HG02642 (cell line): ENCODE measurements at regions not wholly inside any gene's neighbourhood (a gene's known extent, or its start where the extent isn't known, plus 50 kb on each side); places are given as distances from the start of the nearest gene placed in this dataset.

ENCODE experiments used
- ATAC-seq: cut with Tn5 transposase; IDR thresholded peaks from one replicate; pipeline ENCODE4 v1.9.1; 2021; ENCODE audit warnings: mild to moderate bottlenecking; ENCODE audit not compliant: unreplicated experiment, poor library complexity

GRCh38 chr6:23377830-23378229 is 748.2 kb upstream of the NRSN1 start:
- no peak for ATAC-seq

GRCh38 chr6:23380465-23380864 is 745.5 kb upstream of the NRSN1 start:
- ATAC-seq: no peak

- ATAC-seq: no peak
These were observed 737.8 kb upstream of the NRSN1 start for GRCh38 chr6:23388086-23388783.

- ATAC-seq: no peak
These were observed 736.6 kb upstream of the NRSN1 start for GRCh38 chr6:23389386-23389785.

- ATAC-seq: no peak
These were observed 735.8 kb upstream of the NRSN1 start for GRCh38 chr6:23390221-23390620.

GRCh38 chr6:23394681-23395080 is 731.3 kb upstream of the NRSN1 start:
- no peak for ATAC-seq

GRCh38 chr6:23395381-23395780 is 730.6 kb upstream of the NRSN1 start:
- no peak for ATAC-seq

GRCh38 chr6:23396949-23397348 is 729.1 kb upstream of the NRSN1 start:
- no peak for ATAC-seq

GRCh38 chr6:23403460-23403859 is 722.6 kb upstream of the NRSN1 start:
- no peak for ATAC-seq

- no peak for ATAC-seq
These were observed 716.5 kb upstream of the NRSN1 start for GRCh38 chr6:23409531-23409930.

- ATAC-seq: no peak
These were observed 715.6 kb upstream of the NRSN1 start for GRCh38 chr6:23410439-23410838.

- no peak for ATAC-seq
These were observed 713.2 kb upstream of the NRSN1 start for GRCh38 chr6:23412770-23413169.

- ATAC-seq: no peak
These were observed 712.5 kb upstream of the NRSN1 start for GRCh38 chr6:23413327-23414050.

- no peak for ATAC-seq
These were observed 712.0 kb upstream of the NRSN1 start for GRCh38 chr6:23414051-23414445.

GRCh38 chr6:23414922-23415321 is 711.1 kb upstream of the NRSN1 start:
- ATAC-seq: no peak

- no peak for ATAC-seq
These were observed 710.1 kb upstream of the NRSN1 start for GRCh38 chr6:23415819-23416427.

GRCh38 chr6:23417133-23417532 is 708.9 kb upstream of the NRSN1 start:
- no peak for ATAC-seq

GRCh38 chr6:23418095-23418494 is 707.9 kb upstream of the NRSN1 start:
- ATAC-seq: no peak

GRCh38 chr6:23419046-23419445 is 707.0 kb upstream of the NRSN1 start:
- ATAC-seq: no peak

GRCh38 chr6:23420659-23421350 is 705.2 kb upstream of the NRSN1 start:
- ATAC-seq: no peak

GRCh38 chr6:23424584-23424983 is 701.4 kb upstream of the NRSN1 start:
- ATAC-seq: no peak
